H9 (cell line): ENCODE measurements at regions not wholly inside any gene's neighbourhood (a gene's known extent, or its start where the extent isn't known, plus 50 kb on each side); places are given as distances from the start of the nearest gene placed in this dataset.

Experiments
- DNase-seq: peaks from one replicate; pipeline ENCODE4 v3.0.0-alpha.2; 2017
- H2AFZ ChIP-seq: one replicate; pipeline ENCODE4 v1.6.1; 2013; ENCODE audit warnings: mild to moderate bottlenecking, low read length, control low read depth, moderate library complexity
- H2AK5ac ChIP-seq: 2 replicates; pipeline ENCODE4 v1.6.1; 2013; ENCODE audit warnings: low read length, control low read depth, mixed read lengths; ENCODE audit not compliant: insufficient read length
- H2BK120ac ChIP-seq: one replicate; pipeline ENCODE4 v1.6.1; 2013; ENCODE audit warnings: low read depth, mild to moderate bottlenecking, low read length, control low read depth, inconsistent platforms; ENCODE audit not compliant: poor library complexity, severe bottlenecking
- H2BK12ac ChIP-seq: 2 replicates; pipeline ENCODE4 v1.6.1; 2013; ENCODE audit warnings: low read length, control low read depth, mixed read lengths, low read depth; ENCODE audit not compliant: insufficient read length
- H2BK15ac ChIP-seq: 2 replicates; pipeline ENCODE4 v1.6.1; 2013; ENCODE audit warnings: low read depth, low read length, control low read depth
- H2BK20ac ChIP-seq: one replicate; pipeline ENCODE4 v1.6.1; 2013; ENCODE audit warnings: low read depth, mild to moderate bottlenecking, low read length, control low read depth, inconsistent platforms; ENCODE audit not compliant: poor library complexity, severe bottlenecking
- H2BK5ac ChIP-seq: 2 replicates; pipeline ENCODE4 v1.6.1; 2013; ENCODE audit warnings: low read length, control low read depth, mixed read lengths; ENCODE audit not compliant: insufficient read length
- H3K14ac ChIP-seq: 2 replicates; pipeline ENCODE4 v1.6.1; 2013; ENCODE audit warnings: low read length, control low read depth; ENCODE audit not compliant: insufficient read depth
- H3K18ac ChIP-seq: 2 replicates; pipeline ENCODE4 v1.6.1; 2013; ENCODE audit warnings: low read depth, mild to moderate bottlenecking, mixed read lengths, low read length, control low read depth; ENCODE audit not compliant: insufficient read length
- H3K23ac ChIP-seq: 2 replicates; pipeline ENCODE4 v1.6.1; 2013; ENCODE audit warnings: low read length, control low read depth, mixed read lengths, low read depth; ENCODE audit not compliant: insufficient read length
- H3K23me2 ChIP-seq: 2 replicates; pipeline ENCODE4 v1.6.1; 2013; ENCODE audit warnings: low read depth, mild to moderate bottlenecking, mixed read lengths, low read length, control low read depth; ENCODE audit not compliant: insufficient read length, poor library complexity, severe bottlenecking
- H3K27ac ChIP-seq: 2 replicates; pipeline ENCODE4 v1.5.1; 2013; ENCODE audit warnings: low read length, control low read depth, mixed read lengths, low read depth; ENCODE audit not compliant: insufficient read length
- H3K27me3 ChIP-seq: 2 replicates; pipeline ENCODE4 v1.6.1; 2013; ENCODE audit warnings: low read length, control low read depth, inconsistent platforms; ENCODE audit not compliant: insufficient read depth
- H3K4ac ChIP-seq: 2 replicates; pipeline ENCODE4 v1.6.1; 2013; ENCODE audit warnings: low read depth, mild to moderate bottlenecking, control low read depth, inconsistent platforms, low read length, moderate library complexity
- H3K4me1 ChIP-seq: 2 replicates; pipeline ENCODE4 v1.6.1; 2013; ENCODE audit warnings: low read length, control low read depth, inconsistent platforms; ENCODE audit not compliant: insufficient read depth
- H3K4me2 ChIP-seq: 2 replicates; pipeline ENCODE4 v1.6.1; 2013; ENCODE audit warnings: low read length, control low read depth, mixed read lengths; ENCODE audit not compliant: insufficient read length, insufficient read depth
- H3K56ac ChIP-seq: 2 replicates; pipeline ENCODE4 v1.6.1; 2013; ENCODE audit warnings: low read depth, mild to moderate bottlenecking, mixed read lengths, low read length, control low read depth; ENCODE audit not compliant: insufficient read length
- H3K79me1 ChIP-seq: 2 replicates; pipeline ENCODE4 v1.6.1; 2013; ENCODE audit warnings: low read depth, mild to moderate bottlenecking, moderate library complexity, low read length, control low read depth, inconsistent platforms; ENCODE audit not compliant: insufficient read depth, poor library complexity, severe bottlenecking
- H3K79me2 ChIP-seq: 2 replicates; pipeline ENCODE4 v1.6.1; 2013; ENCODE audit warnings: low read length, control low read depth, inconsistent platforms; ENCODE audit not compliant: insufficient read depth
- H3K9ac ChIP-seq: 2 replicates; pipeline ENCODE4 v1.6.1; 2013; ENCODE audit warnings: low read length, control low read depth, mixed read lengths; ENCODE audit not compliant: insufficient read length; ENCODE audit errors: extremely low read depth
- H3K9me3 ChIP-seq: one replicate; pipeline ENCODE4 v1.6.1; 2013; ENCODE audit warnings: low read depth, low read length, inconsistent platforms; ENCODE audit not compliant: control insufficient read depth
- H3T11ph ChIP-seq: one replicate; pipeline ENCODE4 v1.6.1; 2013; ENCODE audit warnings: mild to moderate bottlenecking, low read length, control low read depth, inconsistent platforms
- H4K20me1 ChIP-seq: one replicate; pipeline ENCODE4 v1.6.1; 2013; ENCODE audit not compliant: control insufficient read depth, insufficient read length, insufficient read depth
- H4K5ac ChIP-seq: 2 replicates; pipeline ENCODE4 v1.6.1; 2013; ENCODE audit warnings: low read depth, mild to moderate bottlenecking, mixed read lengths, low read length, control low read depth; ENCODE audit not compliant: insufficient read length
- H4K8ac ChIP-seq: replicated peaks from 2 replicates; pipeline ENCODE4 v1.6.1; 2013; ENCODE audit warnings: low read length, control low read depth, mixed read lengths, low read depth; ENCODE audit not compliant: insufficient read length
- H4K91ac ChIP-seq: 2 replicates; pipeline ENCODE4 v1.6.1; 2013; ENCODE audit warnings: low read depth, mild to moderate bottlenecking, moderate library complexity, mixed read lengths, low read length, control low read depth; ENCODE audit not compliant: insufficient read length
- H3K27ac Mint-ChIP-seq, 3 experiments: 2 replicates in 2 of 3; 3 replicates in 1 of 3; pipeline ENCODE4 v1.8.0; 2020 to 2021; ENCODE audit warnings: mixed read lengths in 3 of 3, mild to moderate bottlenecking in 1 of 3, moderate library complexity in 1 of 3
- H3K27me3 Mint-ChIP-seq: 2 replicates; pipeline ENCODE4 v1.8.0; 2021; ENCODE audit warnings: low read depth, mild to moderate bottlenecking, moderate library complexity, mixed read lengths
- H3K36me3 Mint-ChIP-seq, 3 experiments: 2 replicates in 2 of 3; 3 replicates in 1 of 3; pipeline ENCODE4 v1.8.0; 2020 to 2021; ENCODE audit warnings: low read depth in 3 of 3, mixed read lengths in 3 of 3; ENCODE audit not compliant: insufficient read depth in 1 of 3
- H3K4me1 Mint-ChIP-seq, 2 experiments: 2 replicates each; pipeline ENCODE4 v1.8.0; 2020; ENCODE audit warnings: mixed read lengths in 2 of 2
- H3K4me3 Mint-ChIP-seq, 2 experiments: 2 replicates in 1 of 2; 3 replicates in 1 of 2; pipeline ENCODE4 v1.8.0; 2020 to 2021; ENCODE audit warnings: mild to moderate bottlenecking in 2 of 2, mixed read lengths in 2 of 2, moderate library complexity in 1 of 2
- H3K9me3 Mint-ChIP-seq, 2 experiments: 2 replicates in 1 of 2; 3 replicates in 1 of 2; pipeline ENCODE4 v1.8.0; 2020; ENCODE audit warnings: mild to moderate bottlenecking in 2 of 2, mixed read lengths in 2 of 2, moderate library complexity in 1 of 2
- CTCF ChIP-seq: fragments of 200-600 bp; sonication (generic); conservative IDR thresholded peaks from 3 replicates; pipeline ENCODE4 v1.8.0; 2021; ENCODE audit warnings: antibody characterized with exemption, mild to moderate bottlenecking
- WGBS: extraction: QIAGEN DNeasy Blood & Tissue Kit; methylation state at CpG from one replicate; pipeline ENCODE4 v1.1.7; 2013; ENCODE audit warnings: missing lambda C conversion rate, low lambda C conversion rate, mixed read lengths; ENCODE audit not compliant: insufficient read length; ENCODE audit errors: extremely low coverage; 5-methylcytosine and 5-hydroxymethylcytosine counted together

- no peak overlapping the region for H2BK20ac ChIP-seq
- no peak overlapping the region for H3K4ac ChIP-seq
- Mint-ChIP-seq H3K36me3 (no peaks in the 10 kb centered on the region), H3K9me3 (no peaks in the 10 kb centered on the region), H3K27me3 (no peaks in the 10 kb centered on the region), H3K4me3 (no peak overlapping the region), H3K4me1 (no peaks in the 10 kb centered on the region), H3K27ac (no peak overlapping the region)
- H3K79me1 ChIP-seq, result no peaks in the 10 kb centered on the region
- no peaks in the 10 kb centered on the region for H3K27me3 ChIP-seq
- no peak overlapping the region for H3K4me2 ChIP-seq
- WGBS, result no CpG with 5 or more reads among the region's 1 CpG
- no peak overlapping the region for H2AK5ac ChIP-seq
- H3K4me1 ChIP-seq, result no peaks in the 10 kb centered on the region
- TF ChIP-seq CTCF, result no peak
- no peak overlapping the region for H3K27ac ChIP-seq
- no peak overlapping the region for H3K18ac ChIP-seq
- no peak for DNase-seq
- no peak overlapping the region for H4K5ac ChIP-seq
- H3K14ac ChIP-seq, result no peak overlapping the region
- no peak overlapping the region for H3K9ac ChIP-seq
- H2BK12ac ChIP-seq, result no peak overlapping the region
- no peak overlapping the region for H3K56ac ChIP-seq
- no peak overlapping the region for H3T11ph ChIP-seq
- no peaks in the 10 kb centered on the region for H4K20me1 ChIP-seq
- no peak overlapping the region for H2BK15ac ChIP-seq
- no peak overlapping the region for H2BK120ac ChIP-seq
- no peak overlapping the region for H2BK5ac ChIP-seq
- H3K9me3 ChIP-seq, result no peaks in the 10 kb centered on the region
- no peaks in the 10 kb centered on the region for H3K23me2 ChIP-seq
- H3K79me2 ChIP-seq, result no peaks in the 10 kb centered on the region
- H4K8ac ChIP-seq, result no peak overlapping the region
- no peak overlapping the region for H4K91ac ChIP-seq
- no peak overlapping the region for H3K23ac ChIP-seq
- no peak overlapping the region for H2AFZ ChIP-seq
These were observed 268.4 kb upstream of the IRAK1BP1 start for GRCh38 chr6:78598966-78599365.
